Suprapubic skin (tissue), 4 donors: ENCODE measurements at regions not wholly inside any gene's neighbourhood (a gene's known extent, or its start where the extent isn't known, plus 50 kb on each side); places are given as distances from the start of the nearest gene placed in this dataset.

Source experiments
- DNase-seq, 2 donors: peaks; one replicate each; pipeline ENCODE4 v3.0.0-alpha.2; 2019; ENCODE audit warnings: low spot score in 2 of 2
- H3K27ac ChIP-seq: fragments of 200-600 bp; sonication (generic); one replicate; pipeline ENCODE4 v1.5.1; 2019
- H3K27me3 ChIP-seq: fragments of 200-600 bp; sonication (generic); one replicate; pipeline ENCODE4 v1.5.1; 2019
- H3K36me3 ChIP-seq: fragments of 200-600 bp; sonication (generic); one replicate; pipeline ENCODE4 v1.5.1; 2019
- H3K4me1 ChIP-seq: fragments of 200-600 bp; sonication (generic); one replicate; pipeline ENCODE4 v1.5.1; 2019
- H3K4me3 ChIP-seq: fragments of 200-600 bp; sonication (generic); one replicate; pipeline ENCODE4 v1.5.1; 2019; ENCODE audit warnings: mild to moderate bottlenecking
- H3K9me3 ChIP-seq: fragments of 200-600 bp; sonication (generic); one replicate; pipeline ENCODE4 v1.5.1; 2019
- EP300 ChIP-seq: sonication (generic); formaldehyde crosslinking; IDR thresholded peaks from one replicate; pipeline ENCODE4 v1.6.1; 2017; ENCODE audit warnings: antibody characterized with exemption
- POLR2A ChIP-seq, 2 donors: fragments of 450-650 bp; IDR thresholded peaks; one replicate each; pipeline ENCODE4 v1.6.1; 2017; ENCODE audit warnings: antibody characterized with exemption in 2 of 2, mild to moderate bottlenecking in 2 of 2, moderate library complexity in 2 of 2
- POLR2AphosphoS5 ChIP-seq, 3 donors: sonication (generic); formaldehyde crosslinking; IDR thresholded peaks; one replicate each; pipeline ENCODE4 v1.6.1; 2017; ENCODE audit warnings: antibody characterized with exemption in 3 of 3
- WGBS: methylation state at CpG from one replicate; pipeline ENCODE4 v1.1.5; 2018; 5-methylcytosine and 5-hydroxymethylcytosine counted together
- TF ChIP-seq, protein P1 (sequence below), 2 donors: fragments of 200-600 bp in 1 of 2; fragments of 450-650 bp in 1 of 2; sonication (generic) in 1 of 2; IDR thresholded peaks; one replicate each; pipeline ENCODE4 v1.5.1; 2016 to 2019; ENCODE audit warnings: antibody characterized with exemption in 2 of 2, mild to moderate bottlenecking in 1 of 2, moderate library complexity in 1 of 2

DNA sequence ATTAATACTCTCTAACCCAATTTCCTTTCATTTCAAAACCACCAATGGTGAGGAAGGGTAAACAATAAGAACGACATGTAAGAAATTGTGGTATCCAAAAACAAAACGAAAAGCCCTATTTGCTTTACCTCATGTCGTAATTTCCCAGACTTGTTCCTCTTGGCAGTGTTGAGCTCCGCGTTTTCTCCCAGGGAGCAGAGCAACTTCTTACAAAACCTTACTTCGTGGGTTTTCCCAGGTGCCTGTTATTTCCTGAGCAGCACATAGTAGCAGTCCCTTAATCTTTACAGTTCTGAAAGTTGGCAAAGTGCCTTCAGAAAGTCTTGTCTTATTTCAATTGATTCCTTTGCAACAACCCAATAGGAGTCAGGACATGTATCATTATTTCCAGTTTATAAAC lies 207.9 kb upstream of the MARCKS start:
- no peak for DNase-seq
- no peak for TF ChIP-seq POLR2A (IDR thresholded peaks at IDR 0.05)
- TF ChIP-seq, protein P1, sequence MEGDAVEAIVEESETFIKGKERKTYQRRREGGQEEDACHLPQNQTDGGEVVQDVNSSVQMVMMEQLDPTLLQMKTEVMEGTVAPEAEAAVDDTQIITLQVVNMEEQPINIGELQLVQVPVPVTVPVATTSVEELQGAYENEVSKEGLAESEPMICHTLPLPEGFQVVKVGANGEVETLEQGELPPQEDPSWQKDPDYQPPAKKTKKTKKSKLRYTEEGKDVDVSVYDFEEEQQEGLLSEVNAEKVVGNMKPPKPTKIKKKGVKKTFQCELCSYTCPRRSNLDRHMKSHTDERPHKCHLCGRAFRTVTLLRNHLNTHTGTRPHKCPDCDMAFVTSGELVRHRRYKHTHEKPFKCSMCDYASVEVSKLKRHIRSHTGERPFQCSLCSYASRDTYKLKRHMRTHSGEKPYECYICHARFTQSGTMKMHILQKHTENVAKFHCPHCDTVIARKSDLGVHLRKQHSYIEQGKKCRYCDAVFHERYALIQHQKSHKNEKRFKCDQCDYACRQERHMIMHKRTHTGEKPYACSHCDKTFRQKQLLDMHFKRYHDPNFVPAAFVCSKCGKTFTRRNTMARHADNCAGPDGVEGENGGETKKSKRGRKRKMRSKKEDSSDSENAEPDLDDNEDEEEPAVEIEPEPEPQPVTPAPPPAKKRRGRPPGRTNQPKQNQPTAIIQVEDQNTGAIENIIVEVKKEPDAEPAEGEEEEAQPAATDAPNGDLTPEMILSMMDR (IDR thresholded peaks at IDR 0.05) = no peak
- peaks cover 34% of the 10 kb centered on the region for H3K4me1 ChIP-seq
- H3K4me3 ChIP-seq = peak overlapping the region; percentile 27
- H3K36me3 ChIP-seq = no peaks in the 10 kb centered on the region
- H3K9me3 ChIP-seq = no peaks in the 10 kb centered on the region
- 42% methylated on average over 6 of the region's 6 CpGs for WGBS
- peak overlapping the region; percentile 22 for H3K27ac ChIP-seq
- no peaks in the 10 kb centered on the region for H3K27me3 ChIP-seq

DNA sequence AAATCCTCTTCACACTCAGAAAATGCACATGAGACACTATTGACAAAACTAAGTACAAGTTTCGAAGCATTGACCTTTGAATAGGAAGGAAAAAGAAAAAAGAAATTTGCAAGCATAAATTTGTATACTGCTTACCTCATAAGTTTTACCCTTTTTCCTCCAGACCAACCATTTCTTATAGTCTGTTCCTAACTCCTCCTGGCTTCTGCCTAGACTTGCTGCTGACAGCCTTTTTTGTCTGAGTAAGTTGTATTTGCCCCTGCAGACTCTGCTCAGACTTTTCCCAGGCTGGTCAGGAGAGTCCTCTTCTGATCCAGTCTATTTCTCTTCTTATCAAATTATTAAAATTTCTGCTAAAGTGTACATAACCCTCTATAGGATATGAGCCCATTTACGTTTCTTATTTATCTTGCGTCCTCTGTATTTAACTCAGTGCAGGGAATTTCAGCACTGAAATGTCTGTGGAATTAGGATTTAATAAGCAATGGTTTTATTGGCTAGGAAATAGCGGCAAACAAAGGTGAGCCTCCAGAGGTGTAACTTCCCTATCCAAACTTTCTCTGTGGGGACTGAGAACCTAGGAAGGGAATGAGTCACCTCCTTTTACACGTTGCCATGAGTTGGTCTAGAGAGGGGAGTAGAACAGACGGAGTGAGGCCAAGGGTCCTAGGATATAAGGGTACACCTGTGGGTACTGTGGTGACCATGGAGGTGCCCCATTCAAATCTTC lies 207.1 kb upstream of the MARCKS start:
- no peaks in the 10 kb centered on the region for H3K27me3 ChIP-seq
- WGBS = 49% methylated on average over 6 of the region's 6 CpGs
- TF ChIP-seq EP300 = no peak
- TF ChIP-seq, protein P1 (IDR thresholded peaks at IDR 0.05) = no peak
- TF ChIP-seq POLR2AphosphoS5 (IDR thresholded peaks at IDR 0.05) = no peak
- TF ChIP-seq POLR2A (IDR thresholded peaks at IDR 0.05) = no peak
- H3K4me3 ChIP-seq = no peak overlapping the region
- H3K4me1 ChIP-seq = peaks cover 42% of the 10 kb centered on the region
- H3K36me3 ChIP-seq = no peaks in the 10 kb centered on the region
- no peaks in the 10 kb centered on the region for H3K9me3 ChIP-seq
- DNase-seq = no peak
- H3K27ac ChIP-seq = peak overlapping the region; percentile 22

DNA sequence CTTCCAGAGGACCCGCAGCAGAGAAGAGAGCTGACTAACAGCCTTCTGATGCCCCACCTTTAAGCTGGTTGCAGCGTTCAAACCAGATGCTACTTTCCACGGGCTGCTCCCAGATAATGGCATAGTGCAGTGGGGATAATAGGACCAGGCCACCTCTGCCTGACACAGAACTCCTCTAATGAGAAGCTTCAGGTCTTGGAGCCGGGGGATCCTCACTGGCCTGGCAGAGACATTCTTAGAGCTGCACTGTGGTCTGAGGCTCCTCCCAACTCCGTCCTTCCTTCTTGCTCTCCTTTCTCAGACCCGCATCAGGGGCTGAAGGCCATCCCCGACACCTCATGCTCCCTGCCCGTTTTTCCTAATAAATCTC lies 206.6 kb upstream of the MARCKS start:
- TF ChIP-seq POLR2A (IDR thresholded peaks at IDR 0.05) (no peak), EP300 (no peak), POLR2AphosphoS5 (IDR thresholded peaks at IDR 0.05) (no peak)
- TF ChIP-seq, protein P1 (IDR thresholded peaks at IDR 0.05) = no peak
- H3K36me3 ChIP-seq = no peaks in the 10 kb centered on the region
- DNase-seq = no peak

DNA sequence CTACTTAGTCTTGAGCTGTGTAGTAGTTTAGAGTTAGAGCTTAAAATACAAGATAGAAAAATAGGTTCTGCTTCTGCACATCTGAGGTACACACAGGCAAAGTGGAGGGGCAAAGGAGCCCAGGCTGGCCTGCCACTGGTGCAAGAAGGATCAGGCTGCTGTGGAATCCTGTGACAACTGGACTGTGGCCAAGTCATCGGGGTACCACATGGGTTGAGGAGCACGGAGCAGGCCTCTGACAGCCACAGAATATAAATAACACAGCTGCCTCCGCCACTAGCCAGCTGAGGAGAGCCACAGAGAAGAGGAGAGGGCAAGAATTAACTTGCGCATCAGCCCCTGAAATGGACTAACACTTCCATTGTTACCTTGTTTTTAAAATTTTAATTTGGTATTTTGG lies 206.0 kb upstream of the MARCKS start:
- Histone ChIP-seq H3K4me1 (peaks cover 40% of the 10 kb centered on the region), H3K4me3 (no peak overlapping the region), H3K27ac (no peak overlapping the region), H3K27me3 (no peaks in the 10 kb centered on the region), H3K9me3 (no peaks in the 10 kb centered on the region), H3K36me3 (no peaks in the 10 kb centered on the region)
- TF ChIP-seq EP300 (no peak), POLR2AphosphoS5 (IDR thresholded peaks at IDR 0.05) (no peak), POLR2A (IDR thresholded peaks at IDR 0.05) (no peak)
- TF ChIP-seq, protein P1 (IDR thresholded peaks at IDR 0.05) = no peak
- WGBS = 52% methylated on average over 4 of the region's 4 CpGs
- DNase-seq = no peak

More for the DNA sequence above, 206.6 kb upstream of the MARCKS start:
- Histone ChIP-seq H3K27me3 (no peaks in the 10 kb centered on the region), H3K27ac (peak overlapping the region; percentile 22), H3K4me3 (no peak overlapping the region), H3K4me1 (peaks cover 42% of the 10 kb centered on the region), H3K9me3 (no peaks in the 10 kb centered on the region)
- 82% methylated on average over 5 of the region's 8 CpGs for whole genome bisulfite sequencing

DNA sequence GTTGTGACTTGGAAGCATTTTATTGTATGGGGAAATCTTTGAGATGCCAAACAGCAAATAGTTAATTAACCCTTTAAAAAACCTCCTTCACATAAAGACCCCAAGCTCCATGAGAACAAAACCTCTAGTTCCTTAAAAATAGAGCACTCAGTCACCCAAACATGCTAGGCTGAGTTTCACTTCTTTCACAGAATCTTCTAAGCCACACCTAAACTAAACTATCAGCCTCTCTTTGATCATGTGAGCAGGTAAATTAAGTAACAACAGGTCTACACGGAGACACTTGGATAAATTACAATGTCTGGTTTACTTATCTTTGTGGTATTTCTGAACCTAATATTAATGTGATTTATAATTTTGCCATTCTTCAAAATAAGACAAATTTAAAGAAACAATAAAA lies 205.2 kb upstream of the MARCKS start:
- Histone ChIP-seq H3K36me3 (no peaks in the 10 kb centered on the region), H3K4me3 (no peak overlapping the region), H3K27me3 (no peaks in the 10 kb centered on the region), H3K4me1 (peaks cover 40% of the 10 kb centered on the region), H3K9me3 (no peaks in the 10 kb centered on the region), H3K27ac (no peak overlapping the region)
- TF ChIP-seq, protein P1 (IDR thresholded peaks at IDR 0.05) = no peak
- TF ChIP-seq EP300 (no peak), POLR2AphosphoS5 (IDR thresholded peaks at IDR 0.05) (no peak), POLR2A (IDR thresholded peaks at IDR 0.05) (no peak)
- 50% methylated on average over 1 of the region's 1 CpG for WGBS
- DNase-seq = no peak
